ENCODE measurements at regions not wholly inside any gene's neighbourhood (a gene's known extent, or its start where the extent isn't known, plus 50 kb on each side); places are given as distances from the start of the nearest gene placed in this dataset.

- intact Hi-C loops (cut with DNase I; ENCODE audit: low total_unique reads), result no loop called here
- Histone ChIP-seq H3K36me3 (no peaks in the 10 kb centered on the region), H3K27ac (no peak overlapping the region), H3K4me1 (no peaks in the 10 kb centered on the region), H3K4me3 (no peak overlapping the region), H3K9me3 (no peaks in the 10 kb centered on the region), H3K27me3 (no peaks in the 10 kb centered on the region)
- DNase-seq (ENCODE audit: low spot score in 2 of 2), result no peak
- TF ChIP-seq POLR2AphosphoS5 (IDR thresholded peaks at IDR 0.05) (no peak), CTCF (IDR thresholded peaks at IDR 0.05) (no peak), POLR2A (IDR thresholded peaks at IDR 0.05) (no peak)
Measured at GRCh38 chr5:57600321-57600720, 117.7 kb upstream of the ACTBL2 start.

GRCh38 chr5:57598756-57599155 is 116.1 kb upstream of the ACTBL2 start:
- Histone ChIP-seq H3K27ac (no peak overlapping the region), H3K27me3 (no peaks in the 10 kb centered on the region), H3K4me3 (no peak overlapping the region), H3K9me3 (no peaks in the 10 kb centered on the region), H3K36me3 (no peaks in the 10 kb centered on the region), H3K4me1 (no peaks in the 10 kb centered on the region)
- TF ChIP-seq CTCF (IDR thresholded peaks at IDR 0.05), result no peak
- TF ChIP-seq POLR2AphosphoS5 (IDR thresholded peaks at IDR 0.05), result no peak
- no peak for TF ChIP-seq POLR2A (IDR thresholded peaks at IDR 0.05)
- intact Hi-C loops (cut with DNase I; ENCODE audit: low total_unique reads), result no loop called here
- DNase-seq (ENCODE audit: low spot score in 2 of 2), result no peak

DNA sequence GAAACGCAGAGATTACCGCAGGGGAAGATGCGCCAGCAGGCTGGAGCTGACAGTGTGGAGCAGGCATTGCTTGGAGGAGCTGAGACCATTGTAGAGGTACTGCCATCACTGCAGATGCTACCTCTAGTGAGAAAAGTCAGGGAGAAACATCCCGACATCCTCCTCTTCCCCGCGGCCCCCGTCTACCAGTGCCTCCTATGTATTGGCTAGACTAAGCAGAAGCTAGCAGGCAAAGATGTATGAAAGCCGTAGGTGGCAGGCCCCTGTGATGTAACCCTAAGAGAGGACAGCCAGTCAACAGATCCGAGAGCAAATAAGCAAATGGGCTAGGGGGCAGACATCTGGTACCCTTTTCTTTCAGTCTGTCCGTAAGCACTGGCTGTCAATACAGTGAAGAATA is 115.5 kb upstream of the ACTBL2 start:
- H3K27me3 ChIP-seq, result no peaks in the 10 kb centered on the region
- H3K4me1 ChIP-seq, result no peaks in the 10 kb centered on the region
- intact Hi-C loops (cut with DNase I; ENCODE audit: low total_unique reads), result no loop called here
- TF ChIP-seq CTCF (IDR thresholded peaks at IDR 0.05) (no peak), POLR2A (IDR thresholded peaks at IDR 0.05) (no peak), POLR2AphosphoS5 (IDR thresholded peaks at IDR 0.05) (no peak)
- no peaks in the 10 kb centered on the region for H3K36me3 ChIP-seq
- H3K27ac ChIP-seq, result no peak overlapping the region
- DNase-seq (ENCODE audit: low spot score in 2 of 2), result no peak
- no peaks in the 10 kb centered on the region for H3K9me3 ChIP-seq
- no peak overlapping the region for H3K4me3 ChIP-seq

DNA sequence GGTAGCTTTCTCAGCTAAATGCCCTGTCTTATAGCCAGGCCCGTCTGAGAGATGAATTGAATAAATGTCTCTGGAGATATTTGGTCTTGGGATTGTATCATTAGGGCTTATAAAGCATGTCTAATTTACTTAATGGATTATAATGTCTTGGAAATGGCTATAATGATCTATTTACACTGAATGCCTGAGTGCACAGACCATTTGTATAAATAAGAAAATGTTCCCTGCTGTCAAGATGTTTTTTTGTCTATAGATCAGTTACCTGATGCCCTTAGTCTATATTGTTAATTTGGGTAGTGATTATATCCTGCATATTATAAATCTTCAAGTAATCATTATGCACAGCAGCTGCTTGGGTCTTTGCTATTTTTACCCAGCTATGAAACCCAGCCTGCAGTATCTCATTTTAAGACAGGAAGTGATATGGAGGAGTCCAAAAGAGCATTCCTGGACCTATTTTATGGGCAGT is 112.9 kb upstream of the ACTBL2 start:
- Histone ChIP-seq H3K4me3 (no peak overlapping the region), H3K27ac (no peak overlapping the region), H3K9me3 (no peaks in the 10 kb centered on the region), H3K27me3 (no peaks in the 10 kb centered on the region), H3K4me1 (no peaks in the 10 kb centered on the region), H3K36me3 (no peaks in the 10 kb centered on the region)
- TF ChIP-seq CTCF (IDR thresholded peaks at IDR 0.05) (no peak), POLR2A (IDR thresholded peaks at IDR 0.05) (no peak), POLR2AphosphoS5 (IDR thresholded peaks at IDR 0.05) (no peak)
- DNase-seq (ENCODE audit: low spot score in 2 of 2), result no peak
- intact Hi-C loops (cut with DNase I; ENCODE audit: low total_unique reads), result no loop called here

GRCh38 chr5:57594436-57594835 is 111.8 kb upstream of the ACTBL2 start:
- H3K9me3 ChIP-seq, result no peaks in the 10 kb centered on the region
- H3K36me3 ChIP-seq, result no peaks in the 10 kb centered on the region
- DNase-seq (ENCODE audit: low spot score in 2 of 2), result no peak
- no peaks in the 10 kb centered on the region for H3K4me1 ChIP-seq
- H3K27me3 ChIP-seq, result no peaks in the 10 kb centered on the region
- H3K27ac ChIP-seq, result no peak overlapping the region
- H3K4me3 ChIP-seq, result no peak overlapping the region
- intact Hi-C loops (cut with DNase I; ENCODE audit: low total_unique reads), result no loop called here
- TF ChIP-seq CTCF (IDR thresholded peaks at IDR 0.05) (no peak), POLR2A (IDR thresholded peaks at IDR 0.05) (no peak), POLR2AphosphoS5 (IDR thresholded peaks at IDR 0.05) (no peak)

Measured in breast epithelium (tissue), 4 donors.